T follicular helper cell (primary cell): ENCODE measurements at regions not wholly inside any gene's neighbourhood (a gene's known extent, or its start where the extent isn't known, plus 50 kb on each side); places are given as distances from the start of the nearest gene placed in this dataset.
"Not testable (repeated sequence)": the region's sequence is repeated elsewhere in the genome, so short reads cannot be mapped to it uniquely, and the experiment has no call there.

Experiments
- DNase-seq: peaks from one replicate; pipeline ENCODE4 v3.0.0-alpha.2; 2020; ENCODE audit warnings: low read depth

- no peak for DNase-seq
These were observed 157.9 kb downstream of the UQCRFS1 start for GRCh38 chr19:29054886-29055675.

- no peak for DNase-seq
These were observed 164.1 kb downstream of the UQCRFS1 start for GRCh38 chr19:29048873-29049272.

- no peak for DNase-seq
These were observed 167.2 kb downstream of the UQCRFS1 start for GRCh38 chr19:29045679-29046254.

GRCh38 chr19:29044037-29044436 is 168.9 kb downstream of the UQCRFS1 start:
- no peak for DNase-seq

GRCh38 chr19:29042450-29042849 is 170.5 kb downstream of the UQCRFS1 start:
- DNase-seq = no peak

GRCh38 chr19:29040951-29041350 is 172.0 kb downstream of the UQCRFS1 start:
- no peak for DNase-seq

- DNase-seq = no peak
These were observed 172.7 kb downstream of the UQCRFS1 start for GRCh38 chr19:29040292-29040691.

GRCh38 chr19:29039036-29039435 is 173.9 kb downstream of the UQCRFS1 start:
- DNase-seq = not testable (repeated sequence)

- no peak for DNase-seq
These were observed 181.7 kb downstream of the UQCRFS1 start for GRCh38 chr19:29031216-29031615.

- no peak for DNase-seq
These were observed 183.5 kb downstream of the UQCRFS1 start for GRCh38 chr19:29029268-29029958.

GRCh38 chr19:29022599-29022998 is 190.4 kb downstream of the UQCRFS1 start:
- DNase-seq = no peak

- no peak for DNase-seq
These were observed 190.8 kb downstream of the UQCRFS1 start for GRCh38 chr19:29022165-29022564.

GRCh38 chr19:29021232-29021916 is 191.6 kb downstream of the UQCRFS1 start:
- no peak for DNase-seq

- no peak for DNase-seq
These were observed 193.5 kb downstream of the UQCRFS1 start for GRCh38 chr19:29019403-29019802.

GRCh38 chr19:29018542-29018941 is 194.4 kb downstream of the UQCRFS1 start:
- no peak for DNase-seq

- DNase-seq = no peak
These were observed 195.2 kb downstream of the UQCRFS1 start for GRCh38 chr19:29017788-29018187.

- DNase-seq = no peak
These were observed 195.8 kb downstream of the UQCRFS1 start for GRCh38 chr19:29016926-29017760.

GRCh38 chr19:29016353-29016752 is 196.6 kb downstream of the UQCRFS1 start:
- no peak for DNase-seq

- no peak for DNase-seq
These were observed 197.4 kb downstream of the UQCRFS1 start for GRCh38 chr19:29015569-29015968.

GRCh38 chr19:29014857-29015436 is 198.0 kb downstream of the UQCRFS1 start:
- no peak for DNase-seq

- DNase-seq = no peak
These were observed 199.0 kb downstream of the UQCRFS1 start for GRCh38 chr19:29013988-29014387.
